Hepatocyte (in vitro differentiated cells): ENCODE measurements at regions not wholly inside any gene's neighbourhood (a gene's known extent, or its start where the extent isn't known, plus 50 kb on each side); places are given as distances from the start of the nearest gene placed in this dataset.
"Not testable (repeated sequence)": the region's sequence is repeated elsewhere in the genome, so short reads cannot be mapped to it uniquely, and the experiment has no call there.

Source experiments
- DNase-seq: peaks from one replicate; pipeline ENCODE4 v3.0.0-alpha.2; 2016; ENCODE audit warnings: low spot score
- H2AFZ ChIP-seq: fragments of 200-600 bp; sonication (generic); 2 replicates; pipeline ENCODE4 v1.6.0; 2016; ENCODE audit warnings: antibody characterized with exemption, mild to moderate bottlenecking
- H3K27ac ChIP-seq: fragments of 200-600 bp; sonication (generic); 2 replicates; pipeline ENCODE4 v1.5.1; 2016; ENCODE audit warnings: mild to moderate bottlenecking
- H3K27me3 ChIP-seq: fragments of 200-600 bp; sonication (generic); 2 replicates; pipeline ENCODE4 v1.6.1; 2016
- H3K36me3 ChIP-seq: fragments of 200-600 bp; sonication (generic); replicated peaks from 2 replicates; pipeline ENCODE4 v1.5.1; 2016; ENCODE audit warnings: low read depth; ENCODE audit not compliant: insufficient read depth
- H3K4me1 ChIP-seq: fragments of 200-600 bp; sonication (generic); 2 replicates; pipeline ENCODE4 v1.5.1; 2016; ENCODE audit warnings: mild to moderate bottlenecking, moderate library complexity; ENCODE audit not compliant: insufficient read depth
- H3K4me2 ChIP-seq: fragments of 200-600 bp; sonication (generic); 2 replicates; pipeline ENCODE4 v1.6.0; 2016
- H3K4me3 ChIP-seq: fragments of 200-600 bp; sonication (generic); 2 replicates; pipeline ENCODE4 v1.5.1; 2016; ENCODE audit warnings: mild to moderate bottlenecking
- H3K79me2 ChIP-seq: fragments of 200-600 bp; sonication (generic); 2 replicates; pipeline ENCODE4 v1.6.0; 2017; ENCODE audit warnings: mild to moderate bottlenecking
- H3K9me2 ChIP-seq: fragments of 200-600 bp; sonication (generic); replicated peaks from 2 replicates; pipeline ENCODE4 v1.6.0; 2017; ENCODE audit warnings: mild to moderate bottlenecking; ENCODE audit not compliant: insufficient read depth
- H3K9me3 ChIP-seq: fragments of 200-600 bp; sonication (generic); 2 replicates; pipeline ENCODE4 v1.5.1; 2016; ENCODE audit warnings: low read depth, mild to moderate bottlenecking
- H4K20me1 ChIP-seq: fragments of 200-600 bp; sonication (generic); 2 replicates; pipeline ENCODE4 v1.6.0; 2016; ENCODE audit warnings: mild to moderate bottlenecking; ENCODE audit not compliant: insufficient read depth, poor library complexity, severe bottlenecking
- CTCF ChIP-seq: fragments of 200-600 bp; sonication (generic); IDR thresholded peaks from 2 replicates; pipeline ENCODE4 v1.5.1; 2016; ENCODE audit warnings: antibody characterized with exemption, mild to moderate bottlenecking; ENCODE audit not compliant: poor library complexity
- EZH2 ChIP-seq: fragments of 200-600 bp; sonication (generic); IDR thresholded peaks from 2 replicates; pipeline ENCODE4 v1.6.1; 2016; ENCODE audit warnings: antibody characterized with exemption, mild to moderate bottlenecking, borderline replicate concordance
- EZH2phosphoT487 ChIP-seq: fragments of 200-600 bp; sonication (generic); IDR thresholded peaks from one replicate; pipeline ENCODE4 v1.6.1; 2018; ENCODE audit warnings: antibody characterized with exemption, mild to moderate bottlenecking, low read depth, moderate library complexity; ENCODE audit not compliant: unreplicated experiment, severe bottlenecking
- WGBS: methylation state at CpG from one replicate; pipeline ENCODE4 v1.1.6; 2016; ENCODE audit warnings: low lambda C conversion rate; ENCODE audit errors: missing lambda C conversion rate; 5-methylcytosine and 5-hydroxymethylcytosine counted together

DNA sequence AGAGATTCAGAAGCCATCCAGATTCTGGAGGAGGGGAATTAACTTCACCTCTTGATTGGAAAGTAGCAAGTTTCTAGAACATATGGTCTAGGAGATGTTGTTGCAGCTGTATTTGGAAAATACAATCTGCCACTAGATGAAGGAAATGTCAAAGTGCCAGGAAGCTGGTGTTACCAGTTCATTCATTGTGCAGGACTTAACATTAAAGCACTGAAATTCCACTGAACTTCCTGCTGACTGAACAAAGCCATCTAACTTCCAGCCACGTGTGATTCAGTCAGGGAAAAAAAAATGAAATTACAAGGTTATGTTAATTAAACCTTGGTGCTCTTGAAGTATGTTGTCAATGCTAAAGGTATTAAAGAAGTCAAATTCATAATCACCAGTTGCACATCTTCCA lies 321.5 kb upstream of the SASH1 start:
- Histone ChIP-seq H3K27me3 (no peaks in the 10 kb centered on the region), H4K20me1 (no peaks in the 10 kb centered on the region)
- 65% methylated on average over 1 of the region's 1 CpG for WGBS

GRCh38 chr6:148021699-148022098 lies 320.9 kb upstream of the SASH1 start:
- 81% methylated on average over 5 of the region's 5 CpGs for WGBS
- no peak overlapping the region for H3K4me2 ChIP-seq
- H3K9me2 ChIP-seq: no peaks in the 10 kb centered on the region
- H3K79me2 ChIP-seq: no peaks in the 10 kb centered on the region
- no peak for DNase-seq
- H3K27ac ChIP-seq: no peak overlapping the region
- TF ChIP-seq EZH2phosphoT487 (no peak), EZH2 (no peak), CTCF (no peak)
- H3K27me3 ChIP-seq: no peaks in the 10 kb centered on the region
- no peaks in the 10 kb centered on the region for H4K20me1 ChIP-seq
- no peaks in the 10 kb centered on the region for H3K36me3 ChIP-seq
- no peak overlapping the region for H3K4me3 ChIP-seq
- no peak overlapping the region for H2AFZ ChIP-seq
- no peaks in the 10 kb centered on the region for H3K4me1 ChIP-seq
- no peaks in the 10 kb centered on the region for H3K9me3 ChIP-seq

More for the DNA sequence above, 321.5 kb upstream of the SASH1 start:
- no peak overlapping the region for H2AFZ ChIP-seq
- no peaks in the 10 kb centered on the region for H3K4me1 ChIP-seq
- no peak overlapping the region for H3K4me2 ChIP-seq
- H3K4me3 ChIP-seq: no peak overlapping the region
- H3K79me2 ChIP-seq: no peaks in the 10 kb centered on the region
- H3K27ac ChIP-seq: no peak overlapping the region
- DNase-seq: no peak
- H3K36me3 ChIP-seq: no peaks in the 10 kb centered on the region
- TF ChIP-seq CTCF: no peak
- no peak for TF ChIP-seq EZH2
- TF ChIP-seq EZH2phosphoT487: no peak
- no peaks in the 10 kb centered on the region for H3K9me2 ChIP-seq
- H3K9me3 ChIP-seq: no peaks in the 10 kb centered on the region

- H3K9me3 ChIP-seq, H4K20me1 ChIP-seq, H3K9me2 ChIP-seq, H3K4me2 ChIP-seq, H3K4me1 ChIP-seq, DNase-seq, H3K4me3 ChIP-seq, H3K27ac ChIP-seq, H2AFZ ChIP-seq, H3K27me3 ChIP-seq, H3K36me3 ChIP-seq, H3K79me2 ChIP-seq: not testable (repeated sequence)
- 98% methylated on average over 8 of the region's 8 CpGs for WGBS
These were observed 320.4 kb upstream of the SASH1 start for GRCh38 chr6:148022279-148022678.

DNA sequence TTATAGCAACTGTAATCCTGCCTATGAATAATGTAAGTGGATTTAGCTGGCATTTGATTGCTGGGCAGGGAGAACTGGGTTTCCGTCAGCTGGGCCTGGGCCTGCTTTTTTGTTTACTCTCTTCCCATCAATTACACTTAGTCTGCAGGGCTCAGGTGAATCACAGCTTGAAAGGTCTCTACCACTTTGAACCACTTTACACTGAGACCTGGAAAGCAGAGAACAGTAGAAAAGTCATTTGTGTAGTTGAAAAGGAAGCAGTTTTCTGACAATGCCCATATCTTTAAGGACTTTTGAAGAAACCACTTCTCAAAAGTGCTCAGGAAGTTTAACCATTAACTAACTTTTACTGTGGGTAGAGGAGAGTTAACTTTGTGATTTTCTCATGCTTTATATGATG lies 315.4 kb upstream of the SASH1 start:
- Histone ChIP-seq H3K9me2 (no peaks in the 10 kb centered on the region), H3K4me2 (no peak overlapping the region), H3K36me3 (no peaks in the 10 kb centered on the region), H2AFZ (no peak overlapping the region), H3K4me3 (no peak overlapping the region), H3K79me2 (no peaks in the 10 kb centered on the region), H4K20me1 (no peaks in the 10 kb centered on the region), H3K27ac (no peak overlapping the region), H3K27me3 (no peaks in the 10 kb centered on the region), H3K9me3 (no peaks in the 10 kb centered on the region), H3K4me1 (no peaks in the 10 kb centered on the region)
- TF ChIP-seq EZH2phosphoT487: no peak
- TF ChIP-seq CTCF: no peak
- no peak for TF ChIP-seq EZH2
- peak; percentile 26 for DNase-seq
- 43% methylated on average over 1 of the region's 1 CpG for WGBS
